ENCODE measurements at regions not wholly inside any gene's neighbourhood (a gene's known extent, or its start where the extent isn't known, plus 50 kb on each side); places are given as distances from the start of the nearest gene placed in this dataset.

GRCh38 chr6:22621701-22622100 is 52.3 kb downstream of the HDGFL1 start:
- H3K4me3 Mint-ChIP-seq = no peak overlapping the region
- DNase-seq = no peak
- H3K9me3 Mint-ChIP-seq = no peaks in the 10 kb centered on the region
- CTCF ChIA-PET = no interaction called here
- H3K27me3 Mint-ChIP-seq = no peaks in the 10 kb centered on the region
- no peak overlapping the region for H3K27ac Mint-ChIP-seq
- no peaks in the 10 kb centered on the region for H3K36me3 Mint-ChIP-seq
- no peaks in the 10 kb centered on the region for H3K4me1 Mint-ChIP-seq

DNA sequence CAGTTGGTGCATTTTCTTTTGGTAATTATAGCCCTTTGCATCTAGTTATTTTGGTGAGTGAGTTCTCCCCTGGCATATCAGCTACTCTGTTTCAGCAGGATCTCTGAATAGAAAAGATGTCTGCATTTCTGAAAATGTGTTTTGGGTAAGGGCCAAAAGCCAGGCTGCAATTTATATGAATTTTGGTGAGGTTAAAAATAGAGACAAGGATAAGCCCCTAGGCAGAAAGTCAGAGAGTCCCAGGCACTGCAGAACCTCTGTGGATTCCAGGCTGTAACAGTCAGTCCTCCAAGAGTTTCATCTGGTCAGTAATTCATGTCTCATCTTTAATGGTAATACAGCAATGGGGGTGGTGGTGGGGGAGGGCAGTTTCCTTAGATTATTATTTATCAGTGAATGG is 53.0 kb downstream of the HDGFL1 start:
- Mint-ChIP-seq H3K4me3 (no peak overlapping the region), H3K36me3 (no peaks in the 10 kb centered on the region), H3K9me3 (peaks cover under 1% of the 10 kb centered on the region), H3K27ac (no peak overlapping the region), H3K27me3 (no peaks in the 10 kb centered on the region), H3K4me1 (no peaks in the 10 kb centered on the region)
- DNase-seq = no peak
- CTCF ChIA-PET = no interaction called here

DNA sequence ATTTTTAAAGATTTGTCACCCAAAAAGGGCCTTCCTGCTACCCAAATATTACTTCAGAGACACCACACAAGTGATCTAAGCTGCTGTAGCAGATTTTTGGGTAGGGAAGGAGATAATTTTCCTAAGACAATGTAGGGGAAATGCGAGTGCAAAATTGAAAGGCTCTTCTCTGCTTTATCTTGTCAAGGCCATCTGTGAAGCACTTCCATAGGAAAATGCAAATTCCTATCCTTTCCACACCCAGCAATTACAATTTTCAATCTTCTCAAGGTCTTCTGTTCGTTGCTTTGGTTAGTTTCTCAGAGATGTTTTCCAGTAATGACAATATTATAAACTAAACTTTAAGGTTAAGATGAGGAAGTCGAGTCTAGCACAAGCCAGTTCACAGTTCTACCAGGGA is 53.4 kb downstream of the HDGFL1 start:
- CTCF ChIA-PET = no interaction called here
- H3K4me3 Mint-ChIP-seq = no peak overlapping the region
- no peaks in the 10 kb centered on the region for H3K4me1 Mint-ChIP-seq
- no peaks in the 10 kb centered on the region for H3K27me3 Mint-ChIP-seq
- no peaks in the 10 kb centered on the region for H3K36me3 Mint-ChIP-seq
- H3K9me3 Mint-ChIP-seq = peaks cover 4% of the 10 kb centered on the region
- DNase-seq = no peak
- no peak overlapping the region for H3K27ac Mint-ChIP-seq

- Mint-ChIP-seq H3K27ac (no peak overlapping the region), H3K4me1 (no peaks in the 10 kb centered on the region), H3K4me3 (no peak overlapping the region), H3K9me3 (peaks cover 9% of the 10 kb centered on the region), H3K27me3 (no peaks in the 10 kb centered on the region), H3K36me3 (no peaks in the 10 kb centered on the region)
- CTCF ChIA-PET = interaction anchor here (0.6 kb wide), 1 partner anchor 88 kb away, joined by 3 read pairs; no protein-coding TSS in a partner anchor
- no peak for DNase-seq
Observed at GRCh38 chr6:22627644-22628043, 58.3 kb downstream of the HDGFL1 start.

DNA sequence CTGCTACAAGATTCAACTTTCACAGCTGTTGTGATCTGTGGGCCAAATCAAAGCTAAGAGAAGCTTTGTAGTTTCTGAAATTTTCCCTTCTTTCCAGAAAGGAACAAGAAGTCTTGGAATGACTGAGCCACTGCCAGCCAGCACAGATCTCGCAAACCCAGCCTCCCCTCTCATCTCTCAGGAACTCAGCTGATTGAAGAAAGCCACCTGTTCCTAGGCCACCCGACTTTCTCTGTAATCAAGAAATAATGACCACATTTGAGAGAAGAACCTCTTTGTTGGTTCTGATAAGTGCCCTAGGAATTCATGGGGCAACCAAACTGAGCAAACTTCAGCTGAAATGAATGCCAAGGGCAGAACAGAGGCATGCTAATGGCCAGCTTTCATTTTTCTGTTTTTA is 61.7 kb downstream of the HDGFL1 start:
- no peak overlapping the region for H3K27ac Mint-ChIP-seq
- H3K4me1 Mint-ChIP-seq = no peaks in the 10 kb centered on the region
- CTCF ChIA-PET = no interaction called here
- H3K27me3 Mint-ChIP-seq = no peaks in the 10 kb centered on the region
- H3K9me3 Mint-ChIP-seq = peaks cover 9% of the 10 kb centered on the region
- H3K36me3 Mint-ChIP-seq = no peaks in the 10 kb centered on the region
- H3K4me3 Mint-ChIP-seq = no peak overlapping the region
- DNase-seq = no peak

GRCh38 chr6:22632581-22633145 is 63.3 kb downstream of the HDGFL1 start:
- Mint-ChIP-seq H3K4me1 (no peaks in the 10 kb centered on the region), H3K27me3 (no peaks in the 10 kb centered on the region), H3K36me3 (no peaks in the 10 kb centered on the region), H3K4me3 (no peak overlapping the region), H3K27ac (no peak overlapping the region), H3K9me3 (peaks cover 6% of the 10 kb centered on the region)
- CTCF ChIA-PET = no interaction called here
- no peak for DNase-seq

DNA sequence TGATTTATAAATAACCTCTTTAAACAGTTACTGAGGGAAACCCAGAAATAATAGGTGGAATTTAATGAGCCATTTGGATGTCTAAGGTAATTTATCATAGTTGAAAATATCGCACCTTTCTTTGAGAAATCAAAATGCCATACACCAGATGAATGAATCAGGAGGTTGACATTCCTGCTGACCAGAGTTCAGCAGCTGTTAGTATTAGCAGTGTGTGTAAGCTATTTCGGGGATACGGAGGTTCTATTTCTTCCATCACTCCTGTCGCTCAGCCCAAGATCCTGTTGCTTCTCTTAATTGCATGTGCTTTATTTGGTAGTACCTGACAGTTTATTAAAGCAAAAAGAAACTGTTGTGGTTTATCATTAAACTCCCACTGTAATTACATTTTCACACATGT is 67.1 kb downstream of the HDGFL1 start:
- no peak overlapping the region for H3K27ac Mint-ChIP-seq
- CTCF ChIA-PET = no interaction called here
- no peak overlapping the region for H3K4me3 Mint-ChIP-seq
- H3K36me3 Mint-ChIP-seq = no peaks in the 10 kb centered on the region
- H3K27me3 Mint-ChIP-seq = no peaks in the 10 kb centered on the region
- no peak for DNase-seq
- no peaks in the 10 kb centered on the region for H3K4me1 Mint-ChIP-seq
- no peaks in the 10 kb centered on the region for H3K9me3 Mint-ChIP-seq

- H3K4me1 Mint-ChIP-seq = no peaks in the 10 kb centered on the region
- H3K9me3 Mint-ChIP-seq = no peaks in the 10 kb centered on the region
- H3K27ac Mint-ChIP-seq = no peak overlapping the region
- H3K36me3 Mint-ChIP-seq = no peaks in the 10 kb centered on the region
- CTCF ChIA-PET = no interaction called here
- DNase-seq = no peak
- no peak overlapping the region for H3K4me3 Mint-ChIP-seq
- no peaks in the 10 kb centered on the region for H3K27me3 Mint-ChIP-seq
Observed at GRCh38 chr6:22637782-22638181, 68.4 kb downstream of the HDGFL1 start.

DNA sequence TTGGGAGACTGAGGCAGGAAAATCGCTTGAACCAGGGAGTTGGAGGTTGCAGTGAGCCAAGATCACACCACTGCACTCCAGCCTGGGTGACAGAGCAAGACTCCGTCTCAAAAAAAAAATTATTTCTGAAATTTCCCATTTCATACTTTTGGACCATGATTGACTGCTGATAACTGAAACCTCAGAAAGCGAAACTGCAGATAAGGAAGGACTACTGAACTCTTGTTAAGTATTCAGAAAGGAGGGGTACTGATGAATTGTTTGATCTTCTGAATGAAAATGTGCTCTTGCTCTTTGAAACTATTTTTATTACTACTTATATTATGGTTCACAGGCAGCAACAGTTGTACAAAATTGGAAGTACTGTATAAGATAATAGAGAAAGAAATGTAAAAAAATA is 69.0 kb downstream of the HDGFL1 start:
- no peaks in the 10 kb centered on the region for H3K36me3 Mint-ChIP-seq
- no peak for DNase-seq
- CTCF ChIA-PET = no interaction called here
- H3K27me3 Mint-ChIP-seq = no peaks in the 10 kb centered on the region
- H3K9me3 Mint-ChIP-seq = peaks cover 2% of the 10 kb centered on the region
- no peaks in the 10 kb centered on the region for H3K4me1 Mint-ChIP-seq
- H3K27ac Mint-ChIP-seq = no peak overlapping the region
- no peak overlapping the region for H3K4me3 Mint-ChIP-seq

DNA sequence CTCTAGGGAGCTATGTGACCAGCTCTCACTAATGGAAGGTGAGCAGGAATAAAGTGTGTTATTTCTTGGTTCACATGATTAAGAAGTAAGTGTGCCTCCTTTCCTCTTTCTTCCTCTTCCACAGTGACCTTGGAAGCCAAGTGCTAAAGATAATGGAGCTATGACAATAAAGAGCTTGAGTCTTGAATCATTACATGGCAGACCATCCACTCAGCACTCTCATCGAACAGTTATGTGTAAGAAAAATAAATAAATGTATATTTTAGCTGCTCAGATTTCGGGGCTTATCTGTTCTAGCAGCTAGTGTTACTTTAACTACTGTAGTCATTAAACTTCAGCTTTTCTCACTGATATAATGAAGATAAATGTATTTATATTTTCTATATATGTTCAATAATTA is 72.9 kb downstream of the HDGFL1 start:
- Mint-ChIP-seq H3K36me3 (no peaks in the 10 kb centered on the region), H3K27ac (no peak overlapping the region), H3K9me3 (peaks cover 2% of the 10 kb centered on the region), H3K27me3 (no peaks in the 10 kb centered on the region), H3K4me3 (no peak overlapping the region), H3K4me1 (no peaks in the 10 kb centered on the region)
- no peak for DNase-seq
- CTCF ChIA-PET = no interaction called here

DNA sequence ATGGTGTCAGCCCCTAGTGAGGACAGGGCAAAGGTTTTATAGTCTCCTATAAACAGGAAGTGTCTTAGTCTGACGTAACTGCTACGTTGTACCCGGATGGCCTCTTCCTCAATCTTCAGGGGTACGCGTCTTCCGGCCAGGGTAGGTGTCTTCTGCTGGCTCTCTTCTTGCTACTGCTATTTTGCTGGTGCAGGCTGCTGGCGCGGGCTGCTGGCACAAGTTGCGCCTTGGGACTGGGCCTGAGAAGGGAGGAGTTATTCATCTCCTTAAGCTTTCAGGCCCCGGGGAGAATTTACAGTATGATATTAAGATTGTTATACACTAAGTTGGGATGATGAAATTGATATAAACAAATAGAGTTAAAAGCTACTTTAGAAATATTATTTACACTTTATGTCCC is 74.4 kb downstream of the HDGFL1 start:
- no peaks in the 10 kb centered on the region for H3K4me1 Mint-ChIP-seq
- no peak overlapping the region for H3K27ac Mint-ChIP-seq
- DNase-seq = no peak
- H3K4me3 Mint-ChIP-seq = no peak overlapping the region
- H3K36me3 Mint-ChIP-seq = no peaks in the 10 kb centered on the region
- peaks cover 2% of the 10 kb centered on the region for H3K9me3 Mint-ChIP-seq
- no peaks in the 10 kb centered on the region for H3K27me3 Mint-ChIP-seq
- CTCF ChIA-PET = no interaction called here

DNA sequence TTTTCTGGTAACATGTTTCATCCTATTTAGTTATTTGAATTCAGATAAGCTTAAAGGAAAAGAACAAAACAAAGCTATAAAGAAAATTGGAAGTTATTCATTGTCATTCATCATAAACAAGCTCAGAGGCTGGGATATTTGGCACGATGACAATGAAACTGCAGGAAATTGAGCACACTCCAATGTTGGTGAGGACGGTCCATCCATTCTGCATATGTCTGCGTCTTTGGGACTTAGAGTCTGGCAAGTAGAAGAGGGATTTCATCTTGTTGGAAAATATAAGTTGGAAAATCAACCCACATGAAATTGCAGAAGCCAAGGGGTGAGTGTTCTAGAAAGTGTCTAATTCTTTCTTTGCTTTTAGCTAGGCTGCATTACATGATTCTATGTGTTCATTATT is 78.4 kb downstream of the HDGFL1 start:
- Mint-ChIP-seq H3K9me3 (peaks cover 2% of the 10 kb centered on the region), H3K4me3 (no peak overlapping the region), H3K27me3 (no peaks in the 10 kb centered on the region), H3K27ac (no peak overlapping the region), H3K36me3 (no peaks in the 10 kb centered on the region), H3K4me1 (no peaks in the 10 kb centered on the region)
- DNase-seq = no peak
- CTCF ChIA-PET = no interaction called here

- Mint-ChIP-seq H3K9me3 (no peaks in the 10 kb centered on the region), H3K27me3 (no peaks in the 10 kb centered on the region), H3K4me1 (no peaks in the 10 kb centered on the region), H3K4me3 (no peak overlapping the region), H3K36me3 (no peaks in the 10 kb centered on the region), H3K27ac (no peak overlapping the region)
- CTCF ChIA-PET = no interaction called here
- no peak for DNase-seq
Observed at GRCh38 chr6:22651731-22652130, 82.4 kb downstream of the HDGFL1 start.

GRCh38 chr6:22653980-22654610 is 84.7 kb downstream of the HDGFL1 start:
- Mint-ChIP-seq H3K36me3 (no peaks in the 10 kb centered on the region), H3K27ac (no peak overlapping the region), H3K27me3 (no peaks in the 10 kb centered on the region), H3K4me1 (no peaks in the 10 kb centered on the region), H3K9me3 (no peaks in the 10 kb centered on the region), H3K4me3 (no peak overlapping the region)
- DNase-seq = no peak
- CTCF ChIA-PET = no interaction called here

GRCh38 chr6:22656706-22657351 is 87.5 kb downstream of the HDGFL1 start:
- Mint-ChIP-seq H3K4me3 (no peak overlapping the region), H3K4me1 (no peaks in the 10 kb centered on the region), H3K27ac (no peak overlapping the region), H3K9me3 (peaks cover 5% of the 10 kb centered on the region), H3K27me3 (no peaks in the 10 kb centered on the region), H3K36me3 (no peaks in the 10 kb centered on the region)
- CTCF ChIA-PET = no interaction called here
- no peak for DNase-seq

All from activated naive CD4-positive, alpha-beta T cell treated with anti-CD3 and anti-CD28 coated beads, Interleukin-2, amount 10 ng/mL, durations not matched to agents 7 days and 5 days (primary cell).